ENCODE measurements at regions not wholly inside any gene's neighbourhood (a gene's known extent, or its start where the extent isn't known, plus 50 kb on each side); places are given as distances from the start of the nearest gene placed in this dataset.

GRCh38 chr4:11901089-11901488 is 472.4 kb upstream of the HS3ST1 start:
- DNase-seq (ENCODE audit: low read depth): no peak
- in situ Hi-C loops (cut with HindIII; ENCODE audit: low sequenced_read_pairs): no loop called here
- no peak overlapping the region for H3K4me3 ChIP-seq (ENCODE audit: low read depth, low read length)
- no peak for TF ChIP-seq CTCF (IDR thresholded peaks at IDR 0.05; ENCODE audit: low read depth, low read length, missing control alignments)

- in situ Hi-C loops (cut with HindIII; ENCODE audit: low sequenced_read_pairs): no loop called here
- H3K4me3 ChIP-seq (ENCODE audit: low read depth, low read length): no peak overlapping the region
- no peak for TF ChIP-seq CTCF (IDR thresholded peaks at IDR 0.05; ENCODE audit: low read depth, low read length, missing control alignments)
- no peak for DNase-seq (ENCODE audit: low read depth)
These were observed 471.7 kb upstream of the HS3ST1 start for GRCh38 chr4:11900359-11900758.

DNA sequence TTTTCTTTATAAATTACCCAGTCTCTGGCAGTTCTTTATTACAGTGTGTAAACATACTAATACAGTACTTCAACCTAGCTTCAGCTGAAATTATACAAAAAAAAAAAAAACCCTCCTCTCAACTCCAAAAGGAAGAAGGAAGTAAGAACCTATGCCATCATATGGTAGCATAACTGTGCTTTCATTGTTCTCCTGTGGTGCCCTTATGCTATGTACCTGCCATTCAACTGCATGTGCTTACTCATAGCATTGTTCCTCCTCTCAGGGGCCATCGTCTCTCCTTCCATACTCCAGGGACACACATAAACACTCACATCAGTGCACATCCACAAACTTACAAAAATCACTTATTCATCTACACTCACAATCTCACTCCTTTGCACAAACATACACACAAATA is 470.1 kb upstream of the HS3ST1 start:
- no peak overlapping the region for H3K4me3 ChIP-seq (ENCODE audit: low read depth, low read length)
- TF ChIP-seq CTCF (IDR thresholded peaks at IDR 0.05; ENCODE audit: low read depth, low read length, missing control alignments): no peak
- in situ Hi-C loops (cut with HindIII; ENCODE audit: low sequenced_read_pairs): no loop called here
- no peak for DNase-seq (ENCODE audit: low read depth)

DNA sequence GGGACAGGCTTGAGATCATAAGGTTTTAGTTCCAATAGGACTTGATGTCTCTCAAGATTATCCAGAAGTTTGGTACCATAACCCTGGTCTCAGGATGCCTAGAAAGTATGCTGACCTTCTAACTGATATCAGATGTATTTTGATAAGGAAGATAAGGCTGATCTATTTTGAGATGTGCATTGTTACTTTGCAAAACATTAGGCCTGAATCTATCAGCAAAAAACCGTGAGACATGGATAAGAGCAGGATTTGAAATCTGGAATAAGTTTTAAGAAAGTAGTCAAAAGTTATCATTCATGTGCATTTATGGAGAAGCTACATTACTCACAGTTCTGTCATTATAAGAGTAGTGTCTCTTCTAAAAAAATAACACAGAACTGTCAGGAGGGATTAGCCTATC is 467.1 kb upstream of the HS3ST1 start:
- no peak for TF ChIP-seq CTCF (IDR thresholded peaks at IDR 0.05; ENCODE audit: low read depth, low read length, missing control alignments)
- H3K4me3 ChIP-seq (ENCODE audit: low read depth, low read length): no peak overlapping the region
- DNase-seq (ENCODE audit: low read depth): no peak
- in situ Hi-C loops (cut with HindIII; ENCODE audit: low sequenced_read_pairs): no loop called here

- no peak overlapping the region for H3K4me3 ChIP-seq (ENCODE audit: low read depth, low read length)
- no peak for DNase-seq (ENCODE audit: low read depth)
- in situ Hi-C loops (cut with HindIII; ENCODE audit: low sequenced_read_pairs): no loop called here
- TF ChIP-seq CTCF (IDR thresholded peaks at IDR 0.05; ENCODE audit: low read depth, low read length, missing control alignments): no peak
These were observed 466.3 kb upstream of the HS3ST1 start for GRCh38 chr4:11894977-11895376.

- TF ChIP-seq CTCF (IDR thresholded peaks at IDR 0.05; ENCODE audit: low read depth, low read length, missing control alignments): no peak
- H3K4me3 ChIP-seq (ENCODE audit: low read depth, low read length): no peak overlapping the region
- DNase-seq (ENCODE audit: low read depth): no peak
- in situ Hi-C loops (cut with HindIII; ENCODE audit: low sequenced_read_pairs): no loop called here
These were observed 465.5 kb upstream of the HS3ST1 start for GRCh38 chr4:11894221-11894620.

DNA sequence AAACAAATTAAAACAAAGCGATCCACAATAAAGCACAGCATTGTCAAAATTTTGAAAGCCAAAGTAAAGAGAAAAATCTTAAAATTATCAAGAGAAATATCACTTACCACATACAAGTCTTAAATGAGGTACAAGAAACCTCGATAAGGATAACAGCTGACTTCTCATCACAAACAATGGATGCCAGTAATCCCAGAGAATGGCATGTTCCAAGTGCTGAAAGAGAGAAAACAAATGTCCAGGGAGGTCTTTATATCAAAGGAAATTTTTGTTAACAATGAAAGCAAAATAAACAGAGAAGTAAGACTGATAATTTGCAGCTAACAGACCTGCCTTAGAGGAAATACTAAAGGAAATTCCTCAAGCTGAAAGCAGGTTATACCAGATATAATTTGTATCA is 460.4 kb upstream of the HS3ST1 start:
- H3K4me3 ChIP-seq (ENCODE audit: low read depth, low read length): no peak overlapping the region
- DNase-seq (ENCODE audit: low read depth): no peak
- no peak for TF ChIP-seq CTCF (IDR thresholded peaks at IDR 0.05; ENCODE audit: low read depth, low read length, missing control alignments)
- in situ Hi-C loops (cut with HindIII; ENCODE audit: low sequenced_read_pairs): no loop called here
